Trophoblast cell (in vitro differentiated cells and primary cell): ENCODE measurements at regions not wholly inside any gene's neighbourhood (a gene's known extent, or its start where the extent isn't known, plus 50 kb on each side); places are given as distances from the start of the nearest gene placed in this dataset.
A peak's percentile ranks its signal among the peaks of the same experiment; 100 is the strongest.

Experiments used
- DNase-seq, 2 donors: peaks; one replicate each; pipeline ENCODE4 v3.0.0-alpha.2; 2016
- H2AFZ ChIP-seq: 2 replicates; pipeline ENCODE4 v1.6.1; 2013; ENCODE audit warnings: low read length, moderate library complexity, mild to moderate bottlenecking; ENCODE audit not compliant: insufficient read depth, poor library complexity
- H2AK5ac ChIP-seq: 2 replicates; pipeline ENCODE4 v1.6.1; 2013; ENCODE audit warnings: mild to moderate bottlenecking, low read length
- H2BK120ac ChIP-seq: 2 replicates; pipeline ENCODE4 v1.6.1; 2013; ENCODE audit warnings: low read length, mild to moderate bottlenecking, moderate library complexity; ENCODE audit not compliant: insufficient read depth, poor library complexity
- H2BK12ac ChIP-seq: 2 replicates; pipeline ENCODE4 v1.6.1; 2013; ENCODE audit warnings: mild to moderate bottlenecking, low read length, moderate library complexity
- H2BK5ac ChIP-seq: 2 replicates; pipeline ENCODE4 v1.6.1; 2013; ENCODE audit warnings: low read length, low read depth, moderate library complexity, mild to moderate bottlenecking; ENCODE audit not compliant: poor library complexity
- H3K14ac ChIP-seq: 2 replicates; pipeline ENCODE4 v1.6.1; 2013; ENCODE audit warnings: mild to moderate bottlenecking, low read length
- H3K18ac ChIP-seq: 2 replicates; pipeline ENCODE4 v1.6.1; 2013; ENCODE audit warnings: mild to moderate bottlenecking, low read length
- H3K23ac ChIP-seq: 2 replicates; pipeline ENCODE4 v1.6.1; 2013; ENCODE audit warnings: low read length
- H3K27ac ChIP-seq: 2 replicates; pipeline ENCODE4 v1.5.1; 2013; ENCODE audit warnings: low read depth, mild to moderate bottlenecking, inconsistent platforms, low read length, moderate library complexity
- H3K27me3 ChIP-seq: 2 replicates; pipeline ENCODE4 v1.6.1; 2013; ENCODE audit warnings: inconsistent platforms, mild to moderate bottlenecking, low read length, moderate library complexity; ENCODE audit not compliant: insufficient read depth
- H3K36me3 ChIP-seq, 2 experiments: 1 replicate in 1 of 2; 2 replicates in 1 of 2; pipeline ENCODE4 v1.6.1; 2013; ENCODE audit warnings: low read length in 2 of 2, mild to moderate bottlenecking in 2 of 2, moderate library complexity in 1 of 2; ENCODE audit not compliant: insufficient read depth in 2 of 2, control insufficient read depth in 1 of 2
- H3K4ac ChIP-seq: 2 replicates; pipeline ENCODE4 v1.6.1; 2013; ENCODE audit warnings: low read depth, mild to moderate bottlenecking, low read length, moderate library complexity
- H3K4me1 ChIP-seq, 2 experiments: 1 replicate in 1 of 2; 2 replicates in 1 of 2; pipeline ENCODE4 v1.6.1; 2013; ENCODE audit warnings: low read length in 2 of 2, mild to moderate bottlenecking in 2 of 2, moderate library complexity in 1 of 2; ENCODE audit not compliant: insufficient read depth in 2 of 2, control insufficient read depth in 1 of 2
- H3K4me2 ChIP-seq: 2 replicates; pipeline ENCODE4 v1.6.1; 2013; ENCODE audit warnings: inconsistent platforms, mild to moderate bottlenecking, low read length, moderate library complexity
- H3K4me3 ChIP-seq: 2 replicates; pipeline ENCODE4 v1.5.1; 2013; ENCODE audit warnings: mild to moderate bottlenecking, low read depth, low read length, inconsistent platforms
- H3K79me1 ChIP-seq: one replicate; pipeline ENCODE4 v1.6.1; 2013; ENCODE audit warnings: low read length
- H3K79me2 ChIP-seq: 2 replicates; pipeline ENCODE4 v1.6.1; 2013; ENCODE audit warnings: low read length, mild to moderate bottlenecking; ENCODE audit not compliant: control insufficient read depth, insufficient read depth, poor library complexity
- H3K9ac ChIP-seq: 2 replicates; pipeline ENCODE4 v1.6.1; 2013; ENCODE audit warnings: mild to moderate bottlenecking, low read length
- H3K9me3 ChIP-seq: 2 replicates; pipeline ENCODE4 v1.6.1; 2013; ENCODE audit warnings: low read depth, mild to moderate bottlenecking, control low read depth, inconsistent platforms, low read length; ENCODE audit not compliant: insufficient read depth
- H4K12ac ChIP-seq: 2 replicates; pipeline ENCODE4 v1.6.1; 2013; ENCODE audit warnings: low read depth, mild to moderate bottlenecking, low read length, moderate library complexity
- H4K8ac ChIP-seq: 2 replicates; pipeline ENCODE4 v1.6.1; 2013; ENCODE audit warnings: low read depth, mild to moderate bottlenecking, low read length, moderate library complexity
- H4K91ac ChIP-seq: one replicate; pipeline ENCODE4 v1.6.1; 2013; ENCODE audit warnings: low read depth, mild to moderate bottlenecking, low read length, moderate library complexity
- WGBS: extraction: QIAGEN DNeasy Blood & Tissue Kit; methylation state at CpG from one replicate; pipeline ENCODE4 v1.1.7; 2013; ENCODE audit warnings: missing lambda C conversion rate; ENCODE audit not compliant: insufficient read length, insufficient coverage; ENCODE audit errors: extremely low coverage; 5-methylcytosine and 5-hydroxymethylcytosine counted together

- H4K12ac ChIP-seq: no peak overlapping the region
- no peaks in the 10 kb centered on the region for H3K79me1 ChIP-seq
- H2AFZ ChIP-seq: no peak overlapping the region
These were observed 94.5 kb downstream of the RPS6KA4 start for GRCh38 chr11:64453466-64453865.

DNA sequence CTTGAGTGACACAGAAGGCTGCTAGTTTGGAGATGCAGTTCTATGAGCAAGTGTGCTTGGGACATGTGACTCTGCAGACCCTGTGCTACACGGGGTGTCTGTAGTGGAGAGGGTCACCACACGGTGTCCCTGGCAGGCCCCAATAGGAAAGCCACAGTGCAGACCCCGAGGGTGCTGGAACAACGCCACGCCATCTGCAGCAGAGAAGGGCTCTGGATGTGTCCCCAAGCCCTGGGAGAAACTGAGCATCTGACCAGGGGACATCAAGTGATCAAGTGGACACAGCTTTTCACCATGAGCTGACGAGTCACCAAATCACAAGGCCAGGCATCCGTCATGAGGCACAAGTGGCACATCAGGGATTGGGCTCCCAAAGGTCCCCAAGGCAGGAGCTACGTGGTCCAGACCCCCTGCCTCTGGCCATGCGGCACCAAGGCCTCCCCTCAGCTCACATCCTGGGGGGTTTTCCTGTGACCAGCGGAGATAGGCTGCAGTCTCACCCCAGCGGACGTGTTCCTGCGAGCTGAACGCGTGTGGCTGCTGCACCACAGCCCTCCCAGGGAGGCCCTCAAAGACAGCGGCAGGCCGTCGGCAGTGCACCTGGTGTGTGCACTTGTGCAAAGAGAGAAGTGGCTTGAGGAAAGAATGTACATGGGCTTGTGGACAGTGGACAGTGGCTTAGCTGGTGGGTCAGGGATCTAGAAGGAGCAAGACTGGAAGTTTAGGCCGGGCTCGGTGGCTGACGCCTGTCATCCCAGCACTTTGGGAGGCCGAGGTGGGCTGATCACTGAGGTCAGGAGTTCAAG lies 96.7 kb downstream of the RPS6KA4 start:
- no peaks in the 10 kb centered on the region for H3K4me1 ChIP-seq
- H2BK120ac ChIP-seq: no peak overlapping the region
- whole genome bisulfite sequencing: no CpG with 5 or more reads among the region's 22 CpGs

More at GRCh38 chr11:64453466-64453865, 94.5 kb downstream of the RPS6KA4 start:
- Histone ChIP-seq H3K27me3 (no peaks in the 10 kb centered on the region), H2AK5ac (no peak overlapping the region), H3K4me1 (peaks cover 9 to 13% of the 10 kb centered on the region in 2 experiments), H2BK12ac (no peak overlapping the region), H3K9ac (no peak overlapping the region), H3K4me3 (no peak overlapping the region), H3K14ac (no peak overlapping the region), H3K36me3 (no peaks in the 10 kb centered on the region), H3K27ac (no peak overlapping the region), H3K9me3 (no peaks in the 10 kb centered on the region), H3K18ac (no peak overlapping the region), H3K4me2 (no peak overlapping the region), H3K79me2 (no peaks in the 10 kb centered on the region), H2BK5ac (no peak overlapping the region), H3K23ac (no peak overlapping the region), H4K91ac (no peak overlapping the region), H4K8ac (no peak overlapping the region), H2BK120ac (no peak overlapping the region), H3K4ac (no peak overlapping the region)
- no peak for DNase-seq
- no CpG with 5 or more reads among the region's 1 CpG for WGBS

DNA sequence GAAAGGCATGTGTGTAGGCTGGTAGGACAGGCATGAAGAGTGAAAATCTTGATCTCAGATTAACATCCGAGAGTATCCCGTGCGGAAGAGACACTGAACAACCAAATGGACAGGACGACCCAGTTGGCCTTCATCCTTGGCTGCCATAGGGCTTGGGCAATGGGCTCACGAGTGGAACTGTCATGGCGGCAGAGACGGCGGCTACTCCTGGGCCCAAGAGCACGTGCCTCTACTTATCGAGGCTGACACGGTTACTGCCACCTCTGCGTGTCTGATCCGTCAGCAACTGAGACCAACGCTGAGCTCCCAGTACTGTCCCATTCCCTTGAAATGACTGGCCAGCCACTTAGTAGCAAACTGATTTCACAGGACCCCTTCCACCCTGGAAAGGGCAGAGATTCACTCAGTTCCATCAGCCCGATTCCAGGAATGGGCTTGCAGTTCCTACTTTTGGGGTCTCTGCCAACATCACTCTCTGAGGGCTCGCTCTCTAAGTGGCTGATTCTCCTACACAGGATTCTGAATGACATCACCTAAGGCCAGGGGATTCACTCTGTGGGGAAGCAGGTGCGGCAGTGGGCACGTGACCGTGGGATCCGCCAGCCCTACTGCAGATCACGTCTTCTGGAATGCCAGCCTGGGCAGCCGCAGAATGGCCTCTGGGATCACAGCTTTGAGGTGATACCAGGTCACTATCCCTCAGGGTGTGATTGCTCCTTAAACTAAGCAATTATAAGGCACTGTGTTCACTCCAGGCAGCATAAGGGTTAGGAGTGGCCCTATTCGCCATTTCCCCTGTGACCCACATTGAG lies 97.8 kb downstream of the RPS6KA4 start:
- Histone ChIP-seq H3K4me1 (no peaks in the 10 kb centered on the region), H3K4ac (no peak overlapping the region), H2AK5ac (no peak overlapping the region), H3K23ac (no peak overlapping the region), H3K9me3 (no peaks in the 10 kb centered on the region), H2BK120ac (no peak overlapping the region), H3K4me2 (no peak overlapping the region), H4K8ac (no peak overlapping the region), H3K79me1 (no peaks in the 10 kb centered on the region), H3K14ac (no peak overlapping the region), H2AFZ (no peak overlapping the region), H3K18ac (no peak overlapping the region), H3K36me3 (no peaks in the 10 kb centered on the region), H3K79me2 (no peaks in the 10 kb centered on the region), H3K27me3 (no peaks in the 10 kb centered on the region), H2BK5ac (no peak overlapping the region), H3K27ac (no peak overlapping the region), H3K4me3 (no peak overlapping the region), H4K12ac (no peak overlapping the region), H3K9ac (no peak overlapping the region), H2BK12ac (no peak overlapping the region), H4K91ac (no peak overlapping the region)
- no CpG with 5 or more reads among the region's 23 CpGs for WGBS
- DNase-seq: peak in 1 of 2 donors; percentile 21

More for the DNA sequence above, 96.7 kb downstream of the RPS6KA4 start:
- Histone ChIP-seq H3K4me2 (no peak overlapping the region), H4K91ac (no peak overlapping the region), H4K8ac (no peak overlapping the region), H2BK5ac (no peak overlapping the region), H3K14ac (no peak overlapping the region), H3K4me3 (no peak overlapping the region), H3K23ac (no peak overlapping the region), H3K4ac (no peak overlapping the region), H3K36me3 (no peaks in the 10 kb centered on the region), H3K18ac (no peak overlapping the region), H4K12ac (no peak overlapping the region), H2AFZ (no peak overlapping the region), H2AK5ac (no peak overlapping the region), H3K27ac (no peak overlapping the region), H3K9me3 (no peaks in the 10 kb centered on the region), H3K27me3 (no peaks in the 10 kb centered on the region), H3K9ac (no peak overlapping the region), H3K79me2 (no peaks in the 10 kb centered on the region), H3K79me1 (no peaks in the 10 kb centered on the region), H2BK12ac (no peak overlapping the region)
- DNase-seq: no peak

GRCh38 chr11:64457416-64458010 lies 98.2 kb upstream of the SLC22A11 start:
- no peak overlapping the region for H4K91ac ChIP-seq
- no peak for DNase-seq
- no peak overlapping the region for H3K27ac ChIP-seq
- no peak overlapping the region for H3K4me3 ChIP-seq
- H3K4me1 ChIP-seq: no peaks in the 10 kb centered on the region
- no peaks in the 10 kb centered on the region for H3K79me2 ChIP-seq
- no peak overlapping the region for H2BK5ac ChIP-seq
- no peak overlapping the region for H4K12ac ChIP-seq
- no peak overlapping the region for H2AK5ac ChIP-seq
- no peak overlapping the region for H2BK12ac ChIP-seq
- no peak overlapping the region for H3K9ac ChIP-seq
- no peak overlapping the region for H2AFZ ChIP-seq
- H3K4me2 ChIP-seq: no peak overlapping the region
- no peak overlapping the region for H4K8ac ChIP-seq
- no peaks in the 10 kb centered on the region for H3K36me3 ChIP-seq
- no peak overlapping the region for H3K18ac ChIP-seq
- no peak overlapping the region for H3K4ac ChIP-seq
- H3K14ac ChIP-seq: no peak overlapping the region
- H3K27me3 ChIP-seq: no peaks in the 10 kb centered on the region
- no peak overlapping the region for H3K23ac ChIP-seq
- H3K79me1 ChIP-seq: no peaks in the 10 kb centered on the region
- H3K9me3 ChIP-seq: no peaks in the 10 kb centered on the region
- no peak overlapping the region for H2BK120ac ChIP-seq
- WGBS: no CpG with 5 or more reads among the region's 12 CpGs
